HG02852 (cell line): ENCODE measurements at regions not wholly inside any gene's neighbourhood (a gene's known extent, or its start where the extent isn't known, plus 50 kb on each side); places are given as distances from the start of the nearest gene placed in this dataset.

ENCODE experiments used
- ATAC-seq: cut with Tn5 transposase; IDR thresholded peaks from one replicate; pipeline ENCODE4 v1.9.1; 2021; ENCODE audit warnings: mild to moderate bottlenecking, moderate library complexity; ENCODE audit not compliant: unreplicated experiment

DNA sequence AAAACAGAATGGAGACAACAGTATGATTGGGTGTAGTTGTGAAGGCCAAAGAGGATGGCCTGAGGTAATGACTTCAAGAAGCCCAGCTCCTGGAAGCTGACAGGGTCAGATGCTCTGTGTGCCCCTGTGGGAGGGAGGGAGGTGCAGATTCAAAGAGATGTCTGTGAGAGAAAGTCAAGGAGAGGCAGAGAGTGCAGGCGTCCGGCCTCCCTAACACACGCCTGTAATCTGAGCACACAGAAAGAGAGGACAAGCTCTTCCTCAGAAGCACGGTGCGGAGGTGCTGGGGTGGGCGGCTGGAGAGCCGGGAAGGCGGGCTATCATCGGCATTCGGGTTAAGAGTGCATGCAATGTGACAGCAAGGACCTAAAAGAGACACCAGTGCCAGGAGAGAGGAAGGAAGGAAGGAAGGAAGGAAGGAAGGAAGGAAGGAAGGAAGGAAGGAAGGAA is 238.2 kb upstream of the HES1 start:
- no peak for ATAC-seq

DNA sequence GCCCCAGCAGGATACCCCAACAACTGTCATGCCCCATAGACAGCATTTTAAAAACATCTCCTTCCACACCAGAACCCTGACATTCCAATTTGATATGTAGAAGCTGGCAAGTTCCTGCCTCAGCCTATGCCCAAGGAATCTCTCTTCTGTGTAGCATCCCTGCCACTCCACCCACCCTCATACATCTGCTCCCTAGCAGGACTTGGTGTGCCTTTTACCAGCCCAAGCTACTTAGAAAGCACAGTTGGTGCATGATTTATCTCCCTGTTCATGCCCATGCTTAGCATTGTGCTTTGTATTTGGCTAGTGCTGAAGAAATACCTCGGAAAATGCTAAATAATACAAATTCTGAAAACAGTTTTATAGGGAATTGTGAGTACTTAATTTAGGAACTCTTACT is 236.9 kb upstream of the HES1 start:
- ATAC-seq, result no peak

DNA sequence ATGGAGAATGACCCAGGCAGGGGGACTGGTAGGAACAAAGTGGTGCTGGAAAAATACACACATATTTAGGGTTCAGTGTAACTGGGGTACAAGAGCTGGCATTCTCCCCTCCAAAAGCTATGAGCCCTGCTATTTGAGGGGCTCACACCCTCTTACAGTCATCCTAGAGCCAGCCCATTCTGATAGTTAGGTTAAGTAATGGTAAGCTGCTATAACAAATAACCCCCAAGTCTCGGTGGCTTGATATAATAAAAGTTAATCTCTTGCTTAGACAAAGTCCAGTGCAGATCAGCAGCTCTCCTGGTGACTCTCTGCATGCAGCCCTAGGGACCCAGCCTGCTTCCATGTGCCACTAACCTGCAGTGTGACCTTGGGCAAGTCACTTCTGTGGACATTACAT is 234.9 kb upstream of the HES1 start:
- no peak for ATAC-seq

DNA sequence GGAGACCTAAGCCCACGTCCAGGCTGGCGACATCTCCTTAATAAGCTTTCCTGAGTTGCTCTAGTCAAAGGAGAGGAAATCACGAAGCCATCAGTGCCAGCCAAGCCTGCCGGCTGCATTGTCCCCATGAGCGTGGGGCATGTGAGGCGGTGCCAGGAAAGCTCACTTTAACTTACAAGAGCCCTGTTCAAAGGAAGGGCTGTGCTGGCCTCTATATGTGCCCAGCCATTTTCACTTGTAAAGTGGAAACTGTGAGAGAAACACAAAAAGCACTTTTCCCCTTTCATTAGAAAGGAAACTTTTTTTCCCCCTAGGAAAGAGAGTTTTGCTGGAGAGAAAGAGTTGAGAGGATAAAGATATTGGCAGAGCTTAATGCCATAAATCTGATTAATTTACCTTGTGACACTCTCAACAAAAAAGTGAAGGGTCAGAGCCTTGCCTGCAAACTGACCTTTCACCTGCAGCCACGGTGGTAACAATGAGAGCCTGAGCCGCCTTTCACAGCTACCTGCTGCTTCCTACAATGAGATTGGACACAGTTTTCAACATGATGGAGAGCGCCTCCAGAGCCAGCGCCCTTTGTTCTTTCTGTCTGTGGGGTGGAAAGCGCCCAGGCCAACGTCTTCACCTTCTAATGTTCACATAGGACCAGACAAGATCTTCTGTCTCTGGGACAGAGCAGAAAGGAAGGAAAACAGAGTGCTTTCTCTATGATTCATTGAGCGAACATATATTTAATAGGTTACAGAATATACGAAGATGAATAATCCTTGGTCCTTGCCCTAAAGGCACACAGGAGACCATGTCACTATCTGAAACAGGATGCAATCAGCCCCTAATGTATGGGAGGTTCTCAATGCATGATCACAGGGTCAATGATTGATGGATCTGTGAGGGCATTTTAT is 233.1 kb upstream of the HES1 start:
- no peak for ATAC-seq

DNA sequence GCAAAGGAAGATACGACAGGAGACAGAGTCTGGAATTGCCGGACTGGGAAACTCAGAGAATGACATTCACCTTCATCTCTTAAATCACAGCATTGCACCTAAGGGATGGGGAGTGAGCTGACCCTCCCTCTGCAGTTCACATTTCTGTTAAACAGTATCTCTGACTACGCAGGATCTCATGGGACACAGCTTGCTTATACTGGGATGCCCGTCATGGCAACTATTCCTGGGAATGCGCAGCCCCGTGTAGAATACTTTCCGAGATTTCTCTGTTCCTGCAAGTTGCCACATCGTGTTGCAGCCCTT is 232.5 kb upstream of the HES1 start:
- ATAC-seq, result no peak

DNA sequence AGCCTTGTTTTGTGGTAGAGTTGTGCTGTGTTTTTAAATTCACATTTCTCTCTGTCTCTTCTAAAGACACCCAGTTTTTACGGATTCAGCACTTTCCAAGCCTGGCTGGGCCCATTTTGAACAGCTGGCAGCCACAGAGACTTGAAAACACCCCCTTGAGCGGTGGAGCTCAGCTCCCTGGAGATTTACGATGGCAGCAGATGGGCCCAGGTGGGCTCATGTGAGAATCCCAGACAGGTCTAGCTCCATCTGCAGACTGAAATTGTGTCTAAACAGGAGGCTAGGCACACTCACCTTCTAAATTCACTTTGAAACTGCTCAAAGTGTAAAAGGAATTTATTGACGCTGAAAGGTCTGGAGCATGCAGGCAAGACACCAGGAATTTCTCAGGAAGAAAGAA is 232.0 kb upstream of the HES1 start:
- ATAC-seq, result no peak

DNA sequence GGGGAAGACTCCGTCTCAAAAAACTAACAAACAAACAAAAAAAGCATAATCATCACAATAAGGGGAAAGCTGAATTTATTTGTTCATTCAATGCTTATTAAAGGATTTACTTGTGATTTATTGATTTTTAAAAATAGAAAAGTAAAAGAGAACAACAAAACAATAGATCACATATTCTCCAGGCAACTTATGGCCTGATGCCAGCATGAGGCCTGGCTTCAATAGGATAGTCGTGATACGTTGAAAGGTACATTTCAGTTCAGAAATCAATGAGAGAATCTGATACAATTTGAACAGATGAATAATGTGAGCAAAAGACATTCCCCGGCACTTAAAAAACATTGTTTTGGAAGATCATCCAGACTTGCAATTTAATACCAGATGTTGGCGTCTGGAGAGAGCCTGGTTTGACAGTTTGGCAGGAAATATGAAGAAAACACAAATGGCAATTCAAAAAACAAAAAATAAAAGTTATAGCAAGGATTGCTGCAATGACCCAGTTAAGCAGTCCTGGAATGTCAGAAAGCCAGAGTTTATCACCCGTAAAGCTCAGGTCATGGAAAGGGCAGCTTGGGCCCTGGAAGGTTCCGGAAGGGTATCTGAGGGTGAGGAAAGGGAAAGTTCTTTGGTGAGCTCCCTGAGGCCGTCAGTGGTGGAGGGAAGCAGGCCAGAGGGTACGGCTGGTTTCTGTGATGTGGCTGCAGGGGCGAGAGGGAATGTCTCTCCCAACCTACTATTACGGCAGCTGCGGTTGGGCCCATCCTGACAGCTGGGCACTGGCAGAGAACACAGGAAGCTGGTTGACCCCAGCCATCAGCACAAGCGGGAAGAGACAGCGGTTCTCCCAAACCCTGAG is 230.2 kb upstream of the HES1 start:
- no peak for ATAC-seq

DNA sequence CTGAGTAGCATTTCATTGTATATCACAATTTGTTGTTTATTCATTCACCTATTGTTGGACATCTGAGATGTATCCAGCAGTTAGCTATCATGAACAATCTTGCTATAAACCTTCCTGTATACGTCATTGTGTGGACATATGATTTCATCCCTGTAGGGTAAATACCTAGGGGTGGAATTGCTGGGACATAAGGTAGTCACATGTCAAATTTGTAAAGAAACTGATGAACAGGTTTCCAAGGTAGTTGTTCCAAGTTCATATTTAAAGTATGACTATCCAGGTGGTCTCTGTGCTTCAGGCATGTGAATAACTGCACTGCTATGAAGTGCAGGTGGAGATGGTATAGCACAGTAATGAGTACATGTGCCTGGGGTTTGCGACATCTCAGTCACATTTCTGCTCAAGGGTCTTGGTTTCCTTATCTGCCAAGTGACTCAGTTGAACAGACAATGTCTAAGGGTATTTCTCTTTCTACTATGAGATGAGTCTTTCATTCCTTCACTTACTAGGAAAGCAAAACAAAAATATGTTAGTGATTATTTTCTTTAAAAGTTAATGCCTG is 229.0 kb upstream of the HES1 start:
- ATAC-seq, result no peak

DNA sequence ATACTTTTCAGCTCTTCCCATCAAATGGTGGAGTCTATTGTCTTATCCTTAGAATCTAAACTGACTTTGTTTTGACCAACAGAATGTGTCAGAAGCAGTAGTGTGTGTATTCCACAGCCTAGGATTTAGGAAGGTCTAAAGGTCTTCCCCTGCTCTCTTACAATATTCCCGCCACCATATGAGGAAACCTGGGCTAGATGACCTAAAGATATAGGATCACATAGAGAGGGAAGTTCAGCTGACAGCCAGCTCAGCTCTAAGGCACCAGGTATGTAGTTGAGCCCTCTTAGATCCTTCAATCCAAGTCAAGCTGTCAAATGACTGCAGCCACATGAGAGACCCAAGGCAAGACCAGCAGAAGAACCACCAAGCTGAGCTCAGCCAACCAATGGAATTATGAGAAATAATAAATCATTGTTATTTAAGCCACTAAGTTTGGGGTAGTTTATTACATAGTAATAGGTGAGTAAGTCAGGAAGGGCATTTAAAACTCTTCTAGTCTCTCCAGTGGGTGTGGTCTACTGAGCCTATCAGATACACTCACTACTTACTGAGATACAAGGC is 227.7 kb upstream of the HES1 start:
- ATAC-seq, result no peak

DNA sequence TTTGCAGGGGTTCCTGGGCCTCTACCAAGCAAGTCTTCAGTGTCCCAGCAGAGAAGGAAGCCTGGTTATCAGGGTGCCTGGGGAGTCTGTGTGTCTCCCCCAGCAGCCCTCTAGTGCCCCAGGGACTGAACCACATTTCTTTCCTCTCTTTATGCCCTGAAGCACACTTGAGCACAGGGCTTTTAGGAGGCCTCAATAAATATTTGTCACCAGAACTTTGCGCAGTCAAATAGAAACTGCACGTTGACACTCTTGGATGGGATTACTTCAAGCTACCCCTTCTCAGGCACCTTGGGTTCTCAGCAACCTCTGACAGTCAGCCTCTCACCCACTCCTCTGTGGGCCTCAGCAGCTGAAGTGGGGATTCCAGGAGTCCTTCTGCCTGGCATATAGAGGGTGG is 226.6 kb upstream of the HES1 start:
- peak; percentile 68 for ATAC-seq

DNA sequence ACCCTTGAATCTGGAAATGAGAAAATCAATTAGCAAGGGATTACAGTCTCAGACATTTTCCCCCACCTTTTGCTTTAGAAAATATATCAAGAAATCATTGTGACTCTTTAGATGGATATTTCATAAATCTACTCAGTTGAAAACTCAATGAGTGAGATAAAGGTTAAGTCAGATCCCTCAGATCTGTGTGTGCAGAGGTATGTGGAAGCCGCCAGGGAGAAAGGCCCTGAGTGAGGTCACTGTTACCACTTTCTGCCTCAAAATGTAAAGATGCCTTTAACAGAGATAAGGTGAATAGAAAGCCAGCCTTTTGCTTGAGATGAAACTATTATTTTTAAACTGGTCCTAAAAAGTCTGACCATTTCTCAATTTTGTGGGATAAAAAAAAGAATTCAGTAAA is 225.6 kb upstream of the HES1 start:
- ATAC-seq, result no peak

DNA sequence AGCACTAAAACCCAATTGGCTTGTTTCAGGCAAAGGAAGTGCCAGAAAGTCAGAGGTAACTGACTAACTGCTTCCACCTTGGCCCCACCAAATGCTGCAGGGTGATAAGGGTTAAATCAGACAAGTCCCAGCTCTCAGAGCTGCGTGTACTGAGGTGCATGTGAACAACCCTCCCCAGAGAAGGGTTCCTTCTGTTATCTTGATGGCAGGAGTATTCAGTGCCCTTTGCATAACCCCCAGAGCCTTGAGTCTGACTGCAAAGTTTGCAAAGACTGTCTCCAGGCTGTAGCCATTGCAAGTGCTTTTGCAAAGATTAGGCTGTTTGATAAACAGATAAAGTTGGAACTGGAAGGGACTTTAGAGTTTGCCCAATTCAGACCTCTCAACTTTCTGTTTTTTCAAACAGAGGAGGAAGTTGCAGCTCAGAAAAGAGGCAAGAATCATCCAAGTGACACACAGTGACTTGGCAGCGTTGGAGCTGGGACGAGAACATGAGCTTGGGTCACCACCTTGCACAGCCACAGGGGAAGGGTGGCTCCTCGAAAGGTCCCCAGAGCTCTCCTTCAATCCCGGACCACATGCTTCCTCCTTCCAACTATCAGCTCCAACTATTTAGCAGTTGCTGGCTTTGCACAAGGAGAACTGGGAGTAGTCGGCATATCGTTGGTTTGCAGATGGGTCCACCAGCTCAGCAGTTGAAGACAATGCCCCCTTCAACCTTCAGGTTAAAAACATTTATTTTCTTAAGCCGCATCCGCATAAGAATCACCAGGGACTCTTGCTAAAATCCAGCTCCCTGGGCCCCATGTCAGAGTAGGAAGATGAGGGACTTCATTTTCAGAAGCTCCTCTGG is 224.8 kb upstream of the HES1 start:
- no peak for ATAC-seq

DNA sequence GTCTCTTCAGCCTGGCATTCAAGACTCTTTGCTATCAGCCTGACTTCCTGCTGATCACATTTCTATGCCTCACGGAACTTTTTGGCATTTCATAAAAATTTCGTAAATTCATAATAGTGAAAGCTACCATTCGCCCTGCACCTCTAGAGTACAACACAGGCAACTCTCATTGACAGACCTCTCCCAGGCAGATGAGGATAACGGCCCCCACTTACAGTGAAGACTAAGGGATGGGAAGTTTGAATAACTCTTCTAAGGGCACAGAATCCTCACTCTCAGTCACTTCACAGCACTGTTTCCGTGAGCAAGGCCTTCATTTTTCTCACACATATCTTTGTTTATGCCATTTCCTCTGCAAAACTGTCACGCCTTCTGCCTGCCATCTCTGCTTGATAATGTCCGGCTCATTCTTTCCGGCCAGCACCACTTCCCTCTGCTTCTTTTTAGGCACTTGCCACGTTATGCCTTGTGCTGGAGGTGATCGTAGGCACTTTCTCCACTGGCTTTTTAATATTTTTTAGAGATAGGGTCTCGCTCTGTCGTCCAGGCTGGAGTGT is 224.1 kb upstream of the HES1 start:
- ATAC-seq, result no peak

DNA sequence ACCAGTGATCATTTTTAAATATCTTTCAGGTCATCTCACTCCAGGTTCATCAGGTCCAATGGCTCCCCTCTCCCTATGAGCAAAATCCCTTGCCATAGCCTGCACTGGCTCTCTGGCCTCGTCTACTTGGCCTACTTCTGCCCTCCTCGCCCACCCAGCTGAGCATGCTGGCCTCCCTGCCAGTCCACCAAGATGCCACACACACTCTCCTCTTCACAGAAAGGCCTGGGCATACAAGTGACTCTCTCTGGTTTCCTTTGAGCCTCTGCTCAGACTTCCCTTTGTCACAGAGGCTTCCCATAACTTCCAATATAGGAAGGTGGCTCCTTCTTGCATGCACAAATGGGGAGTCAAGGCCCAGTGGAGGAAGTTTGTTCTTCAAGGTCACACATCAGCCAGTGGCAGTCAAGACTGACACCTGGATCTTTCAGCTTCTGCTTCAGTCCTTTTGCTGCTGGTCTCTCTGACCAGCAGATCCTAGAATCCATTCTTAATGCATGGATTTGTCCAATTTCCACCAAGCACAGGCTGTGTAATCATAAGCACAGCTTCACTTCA is 223.2 kb upstream of the HES1 start:
- no peak for ATAC-seq

DNA sequence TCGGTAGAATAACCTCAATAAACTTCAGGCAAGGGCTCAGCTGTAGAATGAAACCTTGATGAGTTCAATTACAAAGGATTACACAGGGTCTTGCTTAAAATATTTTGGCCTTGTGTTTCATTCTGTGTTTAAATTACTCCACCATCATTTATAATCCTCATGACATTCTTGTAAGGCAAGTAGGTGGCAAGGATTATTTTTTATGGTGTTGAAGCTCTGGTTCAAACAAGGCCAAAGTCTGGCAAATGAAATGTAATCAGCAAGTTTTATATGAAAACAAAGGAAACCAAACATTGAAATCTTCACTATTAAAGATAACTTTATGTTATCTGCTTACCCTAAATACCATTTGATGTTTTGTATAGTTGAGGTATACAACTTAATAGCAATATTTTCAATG is 221.3 kb upstream of the HES1 start:
- ATAC-seq, result no peak

DNA sequence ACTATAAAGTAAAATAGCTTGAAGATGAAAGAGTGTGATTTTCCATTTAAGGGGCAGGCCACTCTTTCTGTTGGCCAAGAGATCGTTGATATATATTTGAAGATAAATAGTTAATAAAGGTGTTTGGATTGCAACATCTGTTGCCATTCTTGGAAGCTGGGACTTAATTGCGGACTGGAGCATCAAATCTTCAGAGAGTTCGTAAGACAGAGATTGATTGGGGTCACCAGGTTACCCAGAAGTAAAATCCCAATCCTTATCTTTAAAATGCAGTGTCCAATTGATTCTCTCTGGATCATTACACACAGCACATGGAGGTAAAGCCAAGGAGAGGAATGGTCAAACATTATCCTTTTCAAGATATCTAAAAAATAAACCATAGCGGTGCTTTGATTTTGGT is 220.8 kb upstream of the HES1 start:
- ATAC-seq, result no peak

DNA sequence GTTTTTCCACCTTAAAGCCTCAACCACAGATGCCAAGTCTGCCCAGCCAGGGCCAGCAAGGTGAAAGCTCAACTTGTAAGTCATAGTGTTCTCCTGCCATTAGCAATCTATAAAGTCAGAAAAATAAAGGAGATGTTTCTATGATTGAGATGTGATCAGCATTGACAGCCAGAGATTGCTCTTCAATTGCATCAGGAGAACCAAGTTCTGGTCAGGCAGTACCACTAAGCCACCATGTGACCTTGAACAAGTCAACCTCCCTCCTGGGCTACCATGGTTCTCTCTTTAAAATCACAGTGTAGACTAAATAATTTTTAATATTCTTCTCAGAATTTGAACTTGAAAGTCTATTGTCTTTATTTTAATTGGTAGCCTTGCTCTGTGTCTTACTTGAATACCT is 220.3 kb upstream of the HES1 start:
- no peak for ATAC-seq

DNA sequence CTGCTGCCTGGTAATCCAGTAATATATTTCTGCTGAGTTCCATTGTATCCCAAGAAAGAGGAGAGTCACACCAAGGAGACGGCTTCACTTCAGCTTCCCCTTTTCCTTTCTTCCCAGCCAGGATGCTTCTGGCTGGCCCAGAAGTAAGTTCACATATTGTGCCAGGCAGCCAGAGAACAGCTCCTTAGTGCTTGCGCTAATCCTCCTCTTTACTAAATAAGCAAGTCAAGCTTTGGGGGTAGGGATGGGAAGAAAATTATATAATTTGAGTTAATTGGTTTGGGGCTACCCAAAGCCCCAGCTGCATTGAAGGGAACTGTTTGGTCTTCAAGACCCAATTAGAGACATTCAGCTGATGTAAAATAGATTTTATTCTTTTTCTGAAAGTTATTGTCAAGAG is 218.8 kb upstream of the HES1 start:
- ATAC-seq, result no peak

DNA sequence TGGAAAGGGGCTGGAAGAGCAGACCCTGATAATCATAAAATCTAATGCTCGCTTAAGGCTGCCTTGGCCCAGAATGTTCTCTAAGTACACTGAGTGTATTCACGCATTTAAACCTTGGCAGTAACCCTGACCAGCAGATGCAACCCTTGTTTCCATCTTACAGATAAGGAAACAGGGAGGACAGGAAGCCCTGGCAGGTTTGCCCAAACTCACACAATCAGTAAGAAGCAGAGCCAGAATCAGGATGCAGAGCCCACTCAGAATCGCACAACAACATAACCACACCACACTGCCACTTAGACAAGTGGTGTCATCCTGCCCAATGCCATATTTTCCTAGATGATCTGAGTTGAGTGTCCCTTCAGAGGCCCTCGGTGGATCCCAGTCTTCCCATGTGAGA is 214.5 kb upstream of the HES1 start:
- ATAC-seq, result no peak
